ENCODE measurements at regions not wholly inside any gene's neighbourhood (a gene's known extent, or its start where the extent isn't known, plus 50 kb on each side); places are given as distances from the start of the nearest gene placed in this dataset.
"Not testable (repeated sequence)": the region's sequence is repeated elsewhere in the genome, so short reads cannot be mapped to it uniquely, and the experiment has no call there.

- no peak for DNase-seq
Measured at GRCh38 chrX:124720532-124720931, 374.2 kb downstream of the SH2D1A start.

GRCh38 chrX:124725502-124725901 is 379.1 kb downstream of the SH2D1A start:
- DNase-seq: no peak

- no peak for DNase-seq
Measured at GRCh38 chrX:124726292-124726691, 379.9 kb downstream of the SH2D1A start.

- no peak for DNase-seq
Measured at GRCh38 chrX:124726881-124727280, 380.5 kb downstream of the SH2D1A start.

GRCh38 chrX:124736553-124737270 is 390.3 kb downstream of the SH2D1A start:
- DNase-seq: peak; percentile 27

- DNase-seq: no peak
Measured at GRCh38 chrX:124737771-124738170, 391.4 kb downstream of the SH2D1A start.

- no peak for DNase-seq
Measured at GRCh38 chrX:124747295-124747694, 400.9 kb downstream of the SH2D1A start.

GRCh38 chrX:124764354-124764753 is 418.0 kb downstream of the SH2D1A start:
- no peak for DNase-seq

- no peak for DNase-seq
Measured at GRCh38 chrX:124769166-124769565, 422.8 kb downstream of the SH2D1A start.

GRCh38 chrX:124771292-124771691 is 424.9 kb downstream of the SH2D1A start:
- DNase-seq: no peak

GRCh38 chrX:124788253-124788652 is 441.9 kb downstream of the SH2D1A start:
- not testable (repeated sequence) for DNase-seq

GRCh38 chrX:124789874-124790273 is 443.5 kb downstream of the SH2D1A start:
- DNase-seq: not testable (repeated sequence)

GRCh38 chrX:124791492-124792095 is 445.2 kb downstream of the SH2D1A start:
- DNase-seq: no peak

GRCh38 chrX:124796989-124797388 is 450.6 kb downstream of the SH2D1A start:
- no peak for DNase-seq

- no peak for DNase-seq
Measured at GRCh38 chrX:124804962-124805361, 458.6 kb downstream of the SH2D1A start.

- DNase-seq: no peak
Measured at GRCh38 chrX:124805486-124805885, 459.1 kb downstream of the SH2D1A start.

GRCh38 chrX:124814106-124814505 is 467.7 kb downstream of the SH2D1A start:
- no peak for DNase-seq

- no peak for DNase-seq
Measured at GRCh38 chrX:124818033-124818432, 471.7 kb downstream of the SH2D1A start.

- no peak for DNase-seq
Measured at GRCh38 chrX:124818764-124819163, 472.4 kb downstream of the SH2D1A start.

GRCh38 chrX:124820738-124821137 is 474.4 kb downstream of the SH2D1A start:
- no peak for DNase-seq

GRCh38 chrX:124827258-124827845 is 481.0 kb downstream of the SH2D1A start:
- no peak for DNase-seq

GRCh38 chrX:124829930-124830329 is 483.6 kb downstream of the SH2D1A start:
- peak; percentile 3 for DNase-seq

- no peak for DNase-seq
Measured at GRCh38 chrX:124836786-124837185, 482.9 kb upstream of the TEX13C start.

- no peak for DNase-seq
Measured at GRCh38 chrX:124842205-124842604, 477.5 kb upstream of the TEX13C start.
